Suppressor macrophage (primary cell): ENCODE measurements at regions not wholly inside any gene's neighbourhood (a gene's known extent, or its start where the extent isn't known, plus 50 kb on each side); places are given as distances from the start of the nearest gene placed in this dataset.
"Not testable (repeated sequence)": the region's sequence is repeated elsewhere in the genome, so short reads cannot be mapped to it uniquely, and the experiment has no call there.

Experiments used
- DNase-seq, 4 experiments: peaks; one replicate each; pipeline ENCODE4 v3.0.0-alpha.2; 2020 to 2022

GRCh38 chr7:112689466-112690177 is 100.6 kb downstream of the TMEM168 start:
- DNase-seq, result not testable (repeated sequence)

GRCh38 chr7:112692333-112692732 is 97.9 kb downstream of the TMEM168 start:
- DNase-seq, result no peak

- DNase-seq, result not testable (repeated sequence)
Measured at GRCh38 chr7:112697211-112697610, 93.0 kb downstream of the TMEM168 start.

- DNase-seq, result no peak
Measured at GRCh38 chr7:112699725-112700513, 90.3 kb downstream of the TMEM168 start.

GRCh38 chr7:112701456-112701855 is 88.7 kb downstream of the TMEM168 start:
- no peak for DNase-seq

GRCh38 chr7:112707655-112708054 is 82.5 kb downstream of the TMEM168 start:
- no peak for DNase-seq

GRCh38 chr7:112708236-112708635 is 82.0 kb downstream of the TMEM168 start:
- no peak for DNase-seq
